ENCODE measurements at regions not wholly inside any gene's neighbourhood (a gene's known extent, or its start where the extent isn't known, plus 50 kb on each side); places are given as distances from the start of the nearest gene placed in this dataset.
A peak's percentile ranks its signal among the peaks of the same experiment; 100 is the strongest.

GRCh38 chr6:74609871-74610270 is 596.0 kb downstream of the COL12A1 start:
- WGBS (ENCODE audit: extremely low coverage, insufficient coverage, insufficient read length) = no CpG with 5 or more reads among the region's 1 CpG
- H2BK12ac ChIP-seq (ENCODE audit: low read length) = no peak overlapping the region
- no peak overlapping the region for H4K8ac ChIP-seq (ENCODE audit: low read depth, low read length)

GRCh38 chr6:74607934-74608333 is 597.9 kb downstream of the COL12A1 start:
- H3K36me3 ChIP-seq (ENCODE audit: control insufficient read depth in 1 of 2, insufficient read depth in 2 of 2, low read length in 2 of 2) = no peaks in the 10 kb centered on the region
- H3K4me2 ChIP-seq (ENCODE audit: low read length) = no peak overlapping the region
- no peak overlapping the region for H3K27ac ChIP-seq (ENCODE audit: low read depth, low read length)
- no peaks in the 10 kb centered on the region for H3K9me3 ChIP-seq (ENCODE audit: insufficient read depth, low read depth, low read length)
- H3K14ac ChIP-seq (ENCODE audit: low read length) = no peak overlapping the region
- DNase-seq = no peak
- H4K12ac ChIP-seq (ENCODE audit: low read depth, low read length) = no peak overlapping the region
- H3K79me1 ChIP-seq (ENCODE audit: low read length) = peaks cover 10% of the 10 kb centered on the region
- H3K18ac ChIP-seq (ENCODE audit: low read length) = no peak overlapping the region
- no peak overlapping the region for H3K4ac ChIP-seq (ENCODE audit: low read depth, low read length)
- no peak overlapping the region for H2BK5ac ChIP-seq (ENCODE audit: low read depth, low read length, poor library complexity)
- peaks cover 0 to 3% of the 10 kb centered on the region in 2 experiments for H3K4me1 ChIP-seq (ENCODE audit: control insufficient read depth in 1 of 2, insufficient read depth in 2 of 2, low read length in 2 of 2)
- H3K9ac ChIP-seq (ENCODE audit: low read length) = no peak overlapping the region
- no peak overlapping the region for H4K91ac ChIP-seq (ENCODE audit: low read depth, low read length)
- no peak overlapping the region for H2AK5ac ChIP-seq (ENCODE audit: low read length)
- peak overlapping the region; percentile 31 for H2BK120ac ChIP-seq (ENCODE audit: insufficient read depth, low read length, poor library complexity)
- H3K4me3 ChIP-seq (ENCODE audit: low read depth, low read length) = no peak overlapping the region
- no peaks in the 10 kb centered on the region for H3K27me3 ChIP-seq (ENCODE audit: insufficient read depth, low read length)
- H2AFZ ChIP-seq (ENCODE audit: insufficient read depth, low read length, poor library complexity) = no peak overlapping the region
- H2BK12ac ChIP-seq (ENCODE audit: low read length) = no peak overlapping the region
- whole genome bisulfite sequencing (ENCODE audit: extremely low coverage, insufficient coverage, insufficient read length) = no CpG with 5 or more reads among the region's 3 CpGs
- no peak overlapping the region for H3K23ac ChIP-seq (ENCODE audit: low read length)
- H4K8ac ChIP-seq (ENCODE audit: low read depth, low read length) = no peak overlapping the region
- no peaks in the 10 kb centered on the region for H3K79me2 ChIP-seq (ENCODE audit: control insufficient read depth, insufficient read depth, low read length, poor library complexity)

More at GRCh38 chr6:74609871-74610270, 596.0 kb downstream of the COL12A1 start:
- Histone ChIP-seq H3K23ac (ENCODE audit: low read length) (no peak overlapping the region), H4K91ac (ENCODE audit: low read depth, low read length) (no peak overlapping the region), H3K79me2 (ENCODE audit: control insufficient read depth, insufficient read depth, low read length, poor library complexity) (no peaks in the 10 kb centered on the region), H3K27ac (ENCODE audit: low read depth, low read length) (no peak overlapping the region), H3K14ac (ENCODE audit: low read length) (no peak overlapping the region), H3K4me3 (ENCODE audit: low read depth, low read length) (no peak overlapping the region), H3K9ac (ENCODE audit: low read length) (no peak overlapping the region), H4K12ac (ENCODE audit: low read depth, low read length) (no peak overlapping the region), H3K4me1 (ENCODE audit: control insufficient read depth in 1 of 2, insufficient read depth in 2 of 2, low read length in 2 of 2) (peaks cover 0 to 3% of the 10 kb centered on the region in 2 experiments), H3K18ac (ENCODE audit: low read length) (no peak overlapping the region), H2BK5ac (ENCODE audit: low read depth, low read length, poor library complexity) (no peak overlapping the region), H3K27me3 (ENCODE audit: insufficient read depth, low read length) (no peaks in the 10 kb centered on the region), H3K36me3 (ENCODE audit: control insufficient read depth in 1 of 2, insufficient read depth in 2 of 2, low read length in 2 of 2) (no peaks in the 10 kb centered on the region), H3K4ac (ENCODE audit: low read depth, low read length) (no peak overlapping the region), H3K4me2 (ENCODE audit: low read length) (no peak overlapping the region), H3K79me1 (ENCODE audit: low read length) (peaks cover 10% of the 10 kb centered on the region), H3K9me3 (ENCODE audit: insufficient read depth, low read depth, low read length) (no peaks in the 10 kb centered on the region), H2AFZ (ENCODE audit: insufficient read depth, low read length, poor library complexity) (no peak overlapping the region), H2BK120ac (ENCODE audit: insufficient read depth, low read length, poor library complexity) (no peak overlapping the region), H2AK5ac (ENCODE audit: low read length) (no peak overlapping the region)
- DNase-seq = no peak

DNA sequence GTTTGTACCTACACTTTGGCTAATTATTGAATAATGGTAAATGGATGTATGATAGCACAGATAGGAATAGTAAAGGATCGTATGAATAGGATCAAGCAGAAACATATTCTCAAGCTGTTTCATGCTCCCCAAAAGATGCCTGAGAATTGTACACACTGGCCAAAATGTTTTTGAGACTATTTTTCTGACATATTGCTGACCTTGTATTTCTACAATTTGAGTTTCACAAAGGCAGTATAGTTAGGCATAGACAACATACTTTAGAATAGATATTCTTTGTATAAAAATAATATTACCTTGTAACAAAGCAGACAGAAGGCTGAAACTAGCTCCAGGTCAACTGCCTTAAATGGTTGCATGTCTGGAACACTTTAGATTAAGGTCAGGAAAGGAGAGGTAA is 598.4 kb downstream of the COL12A1 start:
- Histone ChIP-seq H3K27me3 (ENCODE audit: insufficient read depth, low read length) (no peaks in the 10 kb centered on the region), H3K27ac (ENCODE audit: low read depth, low read length) (peak overlapping the region; percentile 64), H3K14ac (ENCODE audit: low read length) (no peak overlapping the region), H3K4ac (ENCODE audit: low read depth, low read length) (no peak overlapping the region), H3K9me3 (ENCODE audit: insufficient read depth, low read depth, low read length) (no peaks in the 10 kb centered on the region), H3K4me1 (ENCODE audit: control insufficient read depth in 1 of 2, insufficient read depth in 2 of 2, low read length in 2 of 2) (peaks cover 0 to 3% of the 10 kb centered on the region in 2 experiments), H3K23ac (ENCODE audit: low read length) (no peak overlapping the region), H2BK120ac (ENCODE audit: insufficient read depth, low read length, poor library complexity) (no peak overlapping the region), H3K79me2 (ENCODE audit: control insufficient read depth, insufficient read depth, low read length, poor library complexity) (no peaks in the 10 kb centered on the region), H3K18ac (ENCODE audit: low read length) (no peak overlapping the region), H3K9ac (ENCODE audit: low read length) (no peak overlapping the region), H4K12ac (ENCODE audit: low read depth, low read length) (no peak overlapping the region), H2AK5ac (ENCODE audit: low read length) (no peak overlapping the region), H2BK5ac (ENCODE audit: low read depth, low read length, poor library complexity) (no peak overlapping the region), H3K4me3 (ENCODE audit: low read depth, low read length) (no peak overlapping the region), H3K4me2 (ENCODE audit: low read length) (no peak overlapping the region), H4K8ac (ENCODE audit: low read depth, low read length) (no peak overlapping the region), H2AFZ (ENCODE audit: insufficient read depth, low read length, poor library complexity) (no peak overlapping the region), H3K36me3 (ENCODE audit: control insufficient read depth in 1 of 2, insufficient read depth in 2 of 2, low read length in 2 of 2) (no peaks in the 10 kb centered on the region), H4K91ac (ENCODE audit: low read depth, low read length) (no peak overlapping the region), H3K79me1 (ENCODE audit: low read length) (peaks cover 10% of the 10 kb centered on the region), H2BK12ac (ENCODE audit: low read length) (no peak overlapping the region)
- WGBS (ENCODE audit: extremely low coverage, insufficient coverage, insufficient read length) = no CpG with 5 or more reads among the region's 1 CpG
- DNase-seq = no peak

DNA sequence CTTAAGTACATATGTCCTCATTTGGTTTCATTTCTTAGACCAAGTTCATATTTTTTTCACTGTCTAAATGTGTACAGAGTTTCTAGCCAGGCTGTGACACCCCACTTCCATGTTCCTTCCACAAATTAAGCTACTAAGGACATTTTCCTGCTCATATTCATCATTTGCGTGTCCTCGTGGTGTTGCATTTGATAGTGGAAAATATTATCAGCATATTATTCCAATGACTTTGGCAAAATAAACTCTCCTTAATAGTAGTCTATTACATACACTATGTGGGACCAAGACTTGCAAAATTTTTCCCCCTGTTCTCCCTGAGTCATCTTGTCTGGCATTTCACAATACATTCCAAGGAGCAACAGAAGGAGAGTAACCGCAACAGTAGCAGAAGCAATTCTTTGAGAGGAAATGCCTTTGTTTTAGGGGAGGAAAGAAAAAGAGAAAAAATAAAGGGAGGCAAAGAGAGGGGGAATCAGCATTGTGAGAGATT is 599.2 kb downstream of the COL12A1 start:
- Histone ChIP-seq H3K18ac (ENCODE audit: low read length) (no peak overlapping the region), H4K12ac (ENCODE audit: low read depth, low read length) (no peak overlapping the region), H3K14ac (ENCODE audit: low read length) (no peak overlapping the region), H3K4me3 (ENCODE audit: low read depth, low read length) (no peak overlapping the region), H2AK5ac (ENCODE audit: low read length) (no peak overlapping the region), H3K4me2 (ENCODE audit: low read length) (no peak overlapping the region), H3K36me3 (ENCODE audit: control insufficient read depth in 1 of 2, insufficient read depth in 2 of 2, low read length in 2 of 2) (no peaks in the 10 kb centered on the region), H4K8ac (ENCODE audit: low read depth, low read length) (no peak overlapping the region), H3K4me1 (ENCODE audit: control insufficient read depth in 1 of 2, insufficient read depth in 2 of 2, low read length in 2 of 2) (peaks cover 0 to 3% of the 10 kb centered on the region in 2 experiments), H3K27ac (ENCODE audit: low read depth, low read length) (peak overlapping the region; percentile 89), H2BK120ac (ENCODE audit: insufficient read depth, low read length, poor library complexity) (no peak overlapping the region), H4K91ac (ENCODE audit: low read depth, low read length) (no peak overlapping the region), H3K9me3 (ENCODE audit: insufficient read depth, low read depth, low read length) (no peaks in the 10 kb centered on the region), H3K4ac (ENCODE audit: low read depth, low read length) (no peak overlapping the region), H2BK12ac (ENCODE audit: low read length) (peak overlapping the region; percentile 49), H2AFZ (ENCODE audit: insufficient read depth, low read length, poor library complexity) (no peak overlapping the region), H3K9ac (ENCODE audit: low read length) (no peak overlapping the region), H2BK5ac (ENCODE audit: low read depth, low read length, poor library complexity) (no peak overlapping the region), H3K79me2 (ENCODE audit: control insufficient read depth, insufficient read depth, low read length, poor library complexity) (no peaks in the 10 kb centered on the region), H3K23ac (ENCODE audit: low read length) (no peak overlapping the region), H3K27me3 (ENCODE audit: insufficient read depth, low read length) (no peaks in the 10 kb centered on the region), H3K79me1 (ENCODE audit: low read length) (peaks cover 10% of the 10 kb centered on the region)
- peak; percentile 10 to 33 for DNase-seq
- no CpG with 5 or more reads among the region's 3 CpGs for WGBS (ENCODE audit: extremely low coverage, insufficient coverage, insufficient read length)
